Hematopoietic multipotent progenitor cell treated with erythropoietin and hydrocortisone succinate and interleukin-3 and kit ligand, for 4 days (in vitro differentiated cells): ENCODE measurements at regions not wholly inside any gene's neighbourhood (a gene's known extent, or its start where the extent isn't known, plus 50 kb on each side); places are given as distances from the start of the nearest gene placed in this dataset.
"Not testable (repeated sequence)": the region's sequence is repeated elsewhere in the genome, so short reads cannot be mapped to it uniquely, and the experiment has no call there.

Source experiments
- DNase-seq: peaks from one replicate; pipeline ENCODE4 v3.0.0-alpha.2; 2015

DNA sequence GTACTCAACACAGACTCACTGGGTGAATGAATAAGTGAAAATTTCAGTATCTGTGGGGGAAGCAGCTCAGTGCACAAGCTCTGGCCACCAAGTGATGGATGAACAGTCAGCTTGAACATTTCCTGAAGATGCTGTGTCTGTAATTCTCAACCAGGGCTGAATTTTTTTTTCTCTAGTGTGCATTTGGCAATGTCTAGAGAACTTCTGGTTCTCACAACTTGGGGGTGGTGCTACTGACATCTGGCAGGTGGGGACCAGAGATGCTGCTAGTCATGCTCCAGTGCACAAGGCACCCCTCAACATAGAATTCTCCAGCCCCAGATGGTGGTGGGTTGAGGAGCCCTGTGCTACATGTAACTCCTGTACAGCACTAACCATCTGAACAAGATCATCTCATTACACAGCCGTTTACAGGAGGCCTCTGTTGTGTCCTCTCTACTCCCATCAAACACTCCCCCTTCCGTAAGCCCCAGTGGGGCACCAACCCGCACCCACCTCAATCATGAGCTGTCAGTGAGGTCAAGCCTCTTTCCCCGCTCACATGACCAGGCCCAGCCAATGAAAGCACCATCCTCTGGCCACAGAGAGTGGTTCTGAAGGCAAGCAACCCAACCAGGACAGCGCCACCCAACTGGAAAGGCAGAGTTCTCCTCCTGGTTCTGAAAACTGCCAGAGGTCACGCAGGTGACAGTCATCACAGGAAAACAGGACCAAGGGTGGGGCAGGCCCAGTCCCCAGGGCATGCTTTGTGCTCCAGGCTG, 103.9 kb upstream of the PMEPA1 start:
- no peak for DNase-seq

DNA sequence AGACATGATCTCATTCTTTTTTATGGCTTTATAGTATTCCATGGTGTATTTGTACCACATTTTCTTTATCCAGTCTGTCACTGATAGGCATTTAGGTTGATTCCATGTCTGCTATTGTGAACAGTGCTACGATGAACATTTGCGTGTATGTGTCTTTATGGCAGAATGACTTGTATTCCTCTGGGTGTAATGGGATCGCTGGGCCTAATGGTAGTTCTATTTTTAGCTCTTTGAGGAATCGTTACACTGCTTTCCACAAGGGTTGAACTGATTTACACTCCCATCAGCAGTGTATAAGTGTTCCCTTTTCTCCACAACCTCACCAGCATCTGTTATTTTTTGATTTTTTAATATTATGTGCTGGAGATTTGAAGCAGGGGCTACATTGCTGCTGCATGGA, 102.8 kb upstream of the PMEPA1 start:
- DNase-seq: not testable (repeated sequence)

DNA sequence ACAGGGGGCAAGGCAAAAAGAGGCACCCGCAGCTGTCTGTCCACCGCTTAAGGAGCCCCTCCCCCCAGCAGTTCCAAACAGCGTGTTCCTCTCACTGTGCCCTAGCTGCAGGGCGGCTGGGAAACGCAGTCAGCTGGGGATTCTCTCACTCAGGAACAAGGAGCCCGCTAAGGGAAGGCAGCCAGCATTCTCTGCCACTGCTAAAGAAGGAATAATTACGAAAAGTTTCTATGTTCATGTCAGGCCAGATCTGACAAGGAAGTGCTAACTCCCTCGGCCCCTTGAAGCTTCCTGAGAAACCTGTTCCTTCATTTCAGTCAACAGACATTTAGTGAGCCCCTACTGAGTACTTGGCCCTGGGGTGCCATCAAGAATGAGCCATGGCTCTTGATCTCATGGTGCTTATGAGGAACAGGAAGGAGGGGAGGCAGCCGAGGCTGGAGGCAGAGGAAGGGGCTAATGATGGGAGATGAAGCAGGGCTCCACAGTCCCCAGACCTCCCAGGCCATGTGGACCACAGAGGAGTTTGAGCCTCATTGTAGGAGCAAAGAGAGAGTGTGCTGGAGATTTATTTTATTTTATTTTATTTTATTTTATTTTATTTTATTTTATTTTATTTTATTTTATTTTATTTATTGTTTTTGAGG, 101.7 kb upstream of the PMEPA1 start:
- DNase-seq: no peak

GRCh38 chr20:57810511-57811373, 100.9 kb upstream of the PMEPA1 start:
- no peak for DNase-seq

DNA sequence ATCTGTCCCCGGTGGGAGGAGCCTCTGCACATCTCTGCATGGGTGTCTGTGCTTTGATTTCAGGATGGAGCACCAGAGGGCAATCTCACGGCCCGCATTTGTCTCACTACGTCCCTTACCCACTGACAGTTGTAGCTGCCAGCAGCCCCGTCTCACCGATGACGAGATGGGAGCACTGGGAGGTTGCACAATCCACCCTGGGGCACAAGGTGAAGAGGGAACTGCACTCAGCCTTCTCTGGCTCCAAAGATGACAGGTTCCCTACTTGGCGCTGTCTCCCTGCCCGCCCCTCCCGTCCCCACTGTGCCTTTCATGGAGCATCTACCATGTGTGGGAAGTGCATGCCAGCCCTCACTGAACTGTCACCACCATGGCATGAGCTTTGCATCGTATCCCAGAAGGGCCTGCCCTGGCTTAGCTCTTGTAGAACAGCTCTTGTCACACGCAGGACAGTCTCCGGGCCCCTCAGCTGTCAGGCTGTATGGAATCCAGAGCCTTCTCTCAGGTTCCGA, 99.9 kb upstream of the PMEPA1 start:
- no peak for DNase-seq

GRCh38 chr20:57809149-57809548, 99.3 kb upstream of the PMEPA1 start:
- no peak for DNase-seq

DNA sequence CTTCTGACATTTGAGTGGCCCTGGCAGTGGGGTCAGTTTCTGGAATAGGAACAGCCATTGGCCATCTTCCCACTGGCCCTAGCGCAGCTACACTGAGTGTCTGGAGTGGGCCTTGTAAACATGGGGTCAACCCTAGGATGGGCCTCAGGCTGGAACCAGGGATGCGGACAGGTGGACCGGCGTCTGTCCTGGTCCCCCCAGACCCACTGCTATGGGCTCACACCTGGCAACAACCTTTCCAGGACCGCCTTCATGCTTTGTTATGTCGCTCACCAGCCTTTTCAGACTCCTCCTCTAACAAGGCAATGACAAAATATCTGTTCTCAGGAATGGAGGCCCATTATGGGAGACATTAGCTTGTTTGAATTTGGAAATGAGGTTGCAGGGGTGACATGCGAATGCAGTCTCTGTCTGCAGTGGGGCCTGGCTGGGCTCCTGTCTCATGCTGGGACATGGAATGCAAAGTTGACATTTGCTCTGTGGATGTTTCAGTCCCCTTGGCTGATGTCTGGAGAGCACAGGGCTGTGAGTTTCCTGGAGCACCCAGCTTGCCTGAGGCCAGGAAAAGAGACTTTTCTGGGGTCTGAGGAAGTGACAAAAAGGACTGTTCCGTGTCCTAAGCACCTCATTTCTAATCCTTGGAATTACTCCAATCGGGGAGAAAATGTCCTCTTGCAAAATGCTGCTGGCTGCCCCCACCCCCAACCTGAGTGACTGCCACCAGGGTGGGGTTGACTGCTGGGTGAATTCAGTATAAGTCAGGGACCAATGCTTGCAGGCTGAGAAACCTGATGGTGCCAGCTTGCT, 98.7 kb upstream of the PMEPA1 start:
- no peak for DNase-seq

- DNase-seq: no peak
These were observed 97.8 kb upstream of the PMEPA1 start for GRCh38 chr20:57807401-57808263.

- DNase-seq: no peak
These were observed 97.2 kb upstream of the PMEPA1 start for GRCh38 chr20:57806975-57807374.

GRCh38 chr20:57806476-57806875, 96.7 kb upstream of the PMEPA1 start:
- DNase-seq: no peak

- DNase-seq: no peak
These were observed 95.9 kb upstream of the PMEPA1 start for GRCh38 chr20:57805747-57806146.

- no peak for DNase-seq
These were observed 94.8 kb upstream of the PMEPA1 start for GRCh38 chr20:57804470-57805250.

- no peak for DNase-seq
These were observed 93.7 kb upstream of the PMEPA1 start for GRCh38 chr20:57803508-57804005.

DNA sequence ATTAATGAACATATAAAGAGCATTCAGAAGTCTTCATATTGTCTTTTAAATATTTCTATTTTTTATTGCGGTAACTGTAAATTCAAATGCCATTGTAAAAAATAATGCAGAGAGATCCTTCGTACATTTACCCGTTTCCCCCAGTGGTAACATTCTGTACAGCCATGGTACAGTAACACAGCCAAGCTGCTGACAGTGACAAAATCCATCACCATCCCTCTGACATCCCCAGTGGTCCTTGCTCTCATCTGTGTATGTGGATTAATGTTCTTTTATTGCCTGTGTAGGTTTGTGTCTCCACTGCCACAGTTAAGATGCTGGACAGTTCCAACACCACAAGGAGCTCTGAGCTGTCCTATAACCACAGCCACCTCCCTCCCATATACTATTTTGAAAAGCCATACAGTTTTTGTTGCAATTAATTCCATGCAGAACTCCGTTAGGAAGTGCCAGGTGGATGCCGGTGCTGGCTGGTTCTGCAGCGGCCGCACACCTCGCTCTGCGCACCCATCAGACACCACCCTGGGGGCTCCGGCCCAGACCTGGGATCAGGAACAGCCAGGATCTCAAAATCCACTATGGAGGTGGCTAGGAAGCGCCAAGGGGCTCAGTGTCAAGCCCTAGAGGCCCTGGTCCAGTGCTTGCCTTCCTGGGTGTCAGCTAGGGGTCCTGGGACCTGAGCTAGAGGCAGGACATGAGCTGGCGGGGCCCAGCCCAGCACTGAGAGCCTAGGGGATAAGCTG, 93.1 kb upstream of the PMEPA1 start:
- DNase-seq: no peak

DNA sequence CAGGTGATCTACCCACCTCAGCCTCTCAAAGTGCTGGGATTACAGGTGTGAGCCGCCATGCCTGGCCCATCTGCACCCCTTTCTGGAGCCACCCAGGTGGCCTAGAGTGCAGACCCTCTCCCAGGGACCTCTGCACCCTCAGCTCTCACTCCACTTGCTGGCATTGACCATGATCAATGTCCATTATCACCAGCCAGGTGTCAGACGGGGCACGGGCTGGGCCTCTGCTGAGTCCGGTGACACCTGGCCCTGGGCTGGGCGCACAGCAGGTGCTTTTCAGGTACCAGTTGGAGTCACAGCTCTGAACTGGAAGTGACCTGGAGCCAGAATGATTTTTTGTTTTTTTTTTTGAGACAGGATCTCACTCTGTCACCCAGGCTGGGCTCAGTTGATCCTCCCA, 91.8 kb upstream of the PMEPA1 start:
- DNase-seq: no peak

GRCh38 chr20:57800791-57801430, 91.1 kb upstream of the PMEPA1 start:
- no peak for DNase-seq

DNA sequence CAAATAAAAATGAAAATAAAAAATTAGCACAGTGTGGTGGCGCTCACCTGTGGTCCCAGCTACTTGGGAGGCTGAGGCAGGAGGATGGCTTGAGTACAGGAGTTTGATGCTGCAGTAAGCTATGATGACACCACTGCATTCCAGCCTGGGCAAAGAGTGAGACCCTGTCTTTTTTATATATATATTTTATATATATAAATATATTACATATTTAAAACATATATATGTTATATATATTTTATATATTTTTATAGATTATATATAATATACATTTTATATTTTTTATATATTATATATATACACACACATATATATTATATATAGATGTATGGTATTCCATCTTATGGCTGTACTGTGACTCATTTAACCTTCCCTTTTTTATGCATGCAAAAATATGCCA, 87.6 kb upstream of the PMEPA1 start:
- no peak for DNase-seq

GRCh38 chr20:57795977-57796560, 86.3 kb upstream of the PMEPA1 start:
- no peak for DNase-seq

- DNase-seq: no peak
These were observed 85.5 kb upstream of the PMEPA1 start for GRCh38 chr20:57795342-57795697.
